HepG2 (cell line): ENCODE measurements at regions not wholly inside any gene's neighbourhood (a gene's known extent, or its start where the extent isn't known, plus 50 kb on each side); places are given as distances from the start of the nearest gene placed in this dataset.

ENCODE experiments used
- CTCF ChIP-seq: sonication (generic); formaldehyde crosslinking; IDR thresholded peaks from 2 replicates; pipeline ENCODE4 v1.5.0; 2020; ENCODE audit warnings: mild to moderate bottlenecking, missing genetic modification reagents, moderate library complexity
- ELF1 ChIP-seq: sonication (generic); formaldehyde crosslinking; IDR thresholded peaks from 2 replicates; pipeline ENCODE4 v1.4.0; 2020; ENCODE audit warnings: missing genetic modification reagents
- FOXA3 ChIP-seq: IDR thresholded peaks from 2 replicates; pipeline ENCODE4 v1.6.1; 2016; ENCODE audit warnings: missing genetic modification reagents, missing compliant biosample characterization
- GLMP ChIP-seq: sonication (generic); formaldehyde crosslinking; IDR thresholded peaks from 2 replicates; pipeline ENCODE4 v1.9.0; 2021; ENCODE audit warnings: missing genetic modification reagents, mild to moderate bottlenecking, borderline replicate concordance
- ISL2 ChIP-seq: sonication (generic); formaldehyde crosslinking; IDR thresholded peaks from 2 replicates; pipeline ENCODE4 v1.5.0; 2020; ENCODE audit warnings: missing genetic modification reagents
- KAT7 ChIP-seq: IDR thresholded peaks from 2 replicates; pipeline ENCODE4 v1.6.1; 2018; ENCODE audit warnings: borderline replicate concordance, missing compliant biosample characterization
- PHF21A ChIP-seq: sonication (generic); formaldehyde crosslinking; IDR thresholded peaks from 2 replicates; pipeline ENCODE4 v1.5.0; 2020; ENCODE audit warnings: mild to moderate bottlenecking, missing genetic modification reagents
- RFX3 ChIP-seq: IDR thresholded peaks from 2 replicates; pipeline ENCODE4 v1.6.1; 2016; ENCODE audit warnings: missing biosample characterization, missing genetic modification reagents
- RFXAP ChIP-seq: sonication (generic); formaldehyde crosslinking; IDR thresholded peaks from 2 replicates; pipeline ENCODE4 v1.4.0; 2020; ENCODE audit warnings: missing genetic modification reagents, borderline replicate concordance
- SP5 ChIP-seq: IDR thresholded peaks from 2 replicates; pipeline ENCODE4 v1.6.1; 2016; ENCODE audit warnings: low read depth, borderline replicate concordance
- TEF ChIP-seq: sonication (generic); formaldehyde crosslinking; IDR thresholded peaks from 2 replicates; pipeline ENCODE4 v1.5.0; 2020; ENCODE audit warnings: missing genetic modification reagents
- TFDP2 ChIP-seq: sonication (generic); formaldehyde crosslinking; IDR thresholded peaks from 2 replicates; pipeline ENCODE4 v1.4.0; 2020; ENCODE audit warnings: missing genetic modification reagents
- THYN1 ChIP-seq: sonication (generic); formaldehyde crosslinking; IDR thresholded peaks from 2 replicates; pipeline ENCODE4 v1.8.1; 2023; ENCODE audit warnings: low read depth, mild to moderate bottlenecking, moderate library complexity, missing genetic modification reagents, borderline replicate concordance
- WIZ ChIP-seq: sonication (generic); formaldehyde crosslinking; IDR thresholded peaks from 2 replicates; pipeline ENCODE4 v1.5.1; 2020; ENCODE audit warnings: mild to moderate bottlenecking, missing genetic modification reagents
- ZBTB43 ChIP-seq: sonication (generic); formaldehyde crosslinking; conservative IDR thresholded peaks from 2 replicates; pipeline ENCODE4 v1.4.0; 2020; ENCODE audit warnings: missing genetic modification reagents
- ZNF121 ChIP-seq: sonication (generic); formaldehyde crosslinking; IDR thresholded peaks from 2 replicates; pipeline ENCODE4 v1.5.0; 2020; ENCODE audit warnings: mild to moderate bottlenecking, missing genetic modification reagents
- ZNF275 ChIP-seq: sonication (generic); formaldehyde crosslinking; IDR thresholded peaks from 2 replicates; pipeline ENCODE4 v1.8.0; 2022; ENCODE audit warnings: missing genetic modification reagents, mild to moderate bottlenecking, inconsistent platforms, borderline replicate concordance
- ZNF33B ChIP-seq: sonication (generic); formaldehyde crosslinking; IDR thresholded peaks from 2 replicates; pipeline ENCODE4 v1.5.1; 2020; ENCODE audit warnings: mild to moderate bottlenecking, missing genetic modification reagents
- ZNF414 ChIP-seq: sonication (generic); formaldehyde crosslinking; IDR thresholded peaks from 2 replicates; pipeline ENCODE4 v1.5.0; 2020; ENCODE audit warnings: missing genetic modification reagents
- ZNF576 ChIP-seq: sonication (generic); formaldehyde crosslinking; IDR thresholded peaks from 2 replicates; pipeline ENCODE4 v1.4.0; 2020; ENCODE audit warnings: mild to moderate bottlenecking, missing genetic modification reagents
- ZNF629 ChIP-seq: sonication (generic); formaldehyde crosslinking; conservative IDR thresholded peaks from 2 replicates; pipeline ENCODE4 v1.5.0; 2020; ENCODE audit warnings: missing genetic modification reagents
- ZNF678 ChIP-seq: sonication (generic); formaldehyde crosslinking; IDR thresholded peaks from 2 replicates; pipeline ENCODE4 v1.4.0; 2020; ENCODE audit warnings: mild to moderate bottlenecking, missing genetic modification reagents

GRCh38 chr17:68777243-68777855 lies 176.2 kb upstream of the FAM20A start (continued):
- TF ChIP-seq ZBTB43 (peak; percentile 52; the same call in 1 of the 2 replicates), TFDP2 (no peak), FOXA3 (peak; percentile 41; the same call in 1 of the 2 replicates), RFXAP (CRISPR knock-in tag) (no peak), ZNF576 (CRISPR knock-in tag) (no peak), PHF21A (CRISPR knock-in tag) (peak; percentile 39; the same call in 1 of the 2 replicates), ZNF678 (CRISPR knock-in tag) (no peak), TEF (CRISPR knock-in tag) (peak; percentile 65; the same call in 1 of the 2 replicates), ZNF414 (CRISPR knock-in tag) (no peak), ZNF33B (CRISPR knock-in tag) (no peak), THYN1 (CRISPR knock-in tag) (no peak), ZNF275 (CRISPR knock-in tag) (0 out of 2 replicates have a peak, but pooled peaks have one; percentile 37), ZNF121 (no peak), WIZ (no peak), KAT7 (0 out of 2 replicates have a peak, but pooled peaks have one; percentile 71), ZNF629 (0 out of 2 replicates have a peak, but pooled peaks have one; percentile 12), SP5 (CRISPR knock-in tag) (peak; percentile 36; the same call in 1 of the 2 replicates), ISL2 (CRISPR knock-in tag) (peak; percentile 27; the same call in 1 of the 2 replicates), ELF1 (CRISPR knock-in tag) (peak; percentile 33; the same call in 1 of the 2 replicates), GLMP (no peak), CTCF (peak; percentile 92), RFX3 (no peak)
